ENCODE measurements at regions not wholly inside any gene's neighbourhood (a gene's known extent, or its start where the extent isn't known, plus 50 kb on each side); places are given as distances from the start of the nearest gene placed in this dataset.

GRCh38 chr6:147979966-147980365, 362.7 kb upstream of the SASH1 start:
- TF ChIP-seq NANOG (IDR thresholded peaks at IDR 0.05; ENCODE audit: insufficient read depth, low read depth, low read length, poor library complexity, severe bottlenecking) (no peak), CTCF (IDR thresholded peaks at IDR 0.05; ENCODE audit: control extremely low read depth in 1 of 3, insufficient read depth in 1 of 3, low read depth in 1 of 3, low read length in 3 of 3) (no peak), POLR2AphosphoS5 (IDR thresholded peaks at IDR 0.05; ENCODE audit: low read depth, low read length) (no peak), HDAC6 (IDR thresholded peaks at IDR 0.05; ENCODE audit: low read depth, low read length) (no peak), MAX (IDR thresholded peaks at IDR 0.05) (no peak), CHD2 (IDR thresholded peaks at IDR 0.05; ENCODE audit: low read length) (no peak), MAFK (IDR thresholded peaks at IDR 0.05; ENCODE audit: low read depth, low read length) (no peak)

Measured in H1 (cell line).